ENCODE measurements at regions not wholly inside any gene's neighbourhood (a gene's known extent, or its start where the extent isn't known, plus 50 kb on each side); places are given as distances from the start of the nearest gene placed in this dataset.

GRCh38 chr5:93247105-93247504, 333.9 kb downstream of the NR2F1-AS1 start:
- Histone ChIP-seq H2AK5ac (ENCODE audit: low read length) (no peak overlapping the region), H4K8ac (ENCODE audit: low read depth, low read length) (no peak overlapping the region), H3K9ac (ENCODE audit: low read length) (no peak overlapping the region), H3K23ac (ENCODE audit: low read length) (no peak overlapping the region), H4K91ac (ENCODE audit: low read depth, low read length) (no peak overlapping the region), H3K4ac (ENCODE audit: low read depth, low read length) (no peak overlapping the region), H3K79me2 (ENCODE audit: control insufficient read depth, insufficient read depth, low read length, poor library complexity) (no peaks in the 10 kb centered on the region), H3K27me3 (ENCODE audit: insufficient read depth, low read length) (no peaks in the 10 kb centered on the region), H3K9me3 (ENCODE audit: insufficient read depth, low read depth, low read length) (no peaks in the 10 kb centered on the region), H3K4me2 (ENCODE audit: low read length) (no peak overlapping the region), H3K4me3 (ENCODE audit: low read depth, low read length) (no peak overlapping the region), H2AFZ (ENCODE audit: insufficient read depth, low read length, poor library complexity) (no peak overlapping the region), H2BK12ac (ENCODE audit: low read length) (no peak overlapping the region), H2BK5ac (ENCODE audit: low read depth, low read length, poor library complexity) (no peak overlapping the region), H3K27ac (ENCODE audit: low read depth, low read length) (no peak overlapping the region), H3K14ac (ENCODE audit: low read length) (no peak overlapping the region), H2BK120ac (ENCODE audit: insufficient read depth, low read length, poor library complexity) (no peak overlapping the region), H3K79me1 (ENCODE audit: low read length) (no peaks in the 10 kb centered on the region), H4K12ac (ENCODE audit: low read depth, low read length) (no peak overlapping the region), H3K18ac (ENCODE audit: low read length) (no peak overlapping the region), H3K36me3 (ENCODE audit: control insufficient read depth in 1 of 2, insufficient read depth in 2 of 2, low read length in 2 of 2) (no peaks in the 10 kb centered on the region), H3K4me1 (ENCODE audit: control insufficient read depth in 1 of 2, insufficient read depth in 2 of 2, low read length in 2 of 2) (no peaks in the 10 kb centered on the region)
- no CpG with 5 or more reads among the region's 3 CpGs for WGBS (ENCODE audit: extremely low coverage, insufficient coverage, insufficient read length)
- DNase-seq: no peak

- no peak overlapping the region for H2BK120ac ChIP-seq (ENCODE audit: insufficient read depth, low read length, poor library complexity)
- H3K27me3 ChIP-seq (ENCODE audit: insufficient read depth, low read length): no peaks in the 10 kb centered on the region
- no peak overlapping the region for H3K4me2 ChIP-seq (ENCODE audit: low read length)
- H3K18ac ChIP-seq (ENCODE audit: low read length): no peak overlapping the region
- H4K12ac ChIP-seq (ENCODE audit: low read depth, low read length): no peak overlapping the region
- WGBS (ENCODE audit: extremely low coverage, insufficient coverage, insufficient read length): no CpG with 5 or more reads among the region's 6 CpGs
- H3K14ac ChIP-seq (ENCODE audit: low read length): no peak overlapping the region
- no peak overlapping the region for H2BK12ac ChIP-seq (ENCODE audit: low read length)
- no peak overlapping the region for H3K27ac ChIP-seq (ENCODE audit: low read depth, low read length)
- no peaks in the 10 kb centered on the region for H3K36me3 ChIP-seq (ENCODE audit: control insufficient read depth in 1 of 2, insufficient read depth in 2 of 2, low read length in 2 of 2)
- no peak for DNase-seq
- H3K4me1 ChIP-seq (ENCODE audit: control insufficient read depth in 1 of 2, insufficient read depth in 2 of 2, low read length in 2 of 2): no peaks in the 10 kb centered on the region
- H3K23ac ChIP-seq (ENCODE audit: low read length): no peak overlapping the region
- H3K9me3 ChIP-seq (ENCODE audit: insufficient read depth, low read depth, low read length): no peaks in the 10 kb centered on the region
- H2AK5ac ChIP-seq (ENCODE audit: low read length): no peak overlapping the region
- H2AFZ ChIP-seq (ENCODE audit: insufficient read depth, low read length, poor library complexity): no peak overlapping the region
- H4K91ac ChIP-seq (ENCODE audit: low read depth, low read length): no peak overlapping the region
- no peak overlapping the region for H2BK5ac ChIP-seq (ENCODE audit: low read depth, low read length, poor library complexity)
- H3K9ac ChIP-seq (ENCODE audit: low read length): no peak overlapping the region
- no peak overlapping the region for H3K4ac ChIP-seq (ENCODE audit: low read depth, low read length)
- no peaks in the 10 kb centered on the region for H3K79me1 ChIP-seq (ENCODE audit: low read length)
- no peak overlapping the region for H3K4me3 ChIP-seq (ENCODE audit: low read depth, low read length)
- no peak overlapping the region for H4K8ac ChIP-seq (ENCODE audit: low read depth, low read length)
- no peaks in the 10 kb centered on the region for H3K79me2 ChIP-seq (ENCODE audit: control insufficient read depth, insufficient read depth, low read length, poor library complexity)
These were observed 334.7 kb downstream of the NR2F1-AS1 start for GRCh38 chr5:93246090-93246855.

GRCh38 chr5:93245226-93245625, 335.8 kb downstream of the NR2F1-AS1 start:
- no CpG with 5 or more reads among the region's 3 CpGs for WGBS (ENCODE audit: extremely low coverage, insufficient coverage, insufficient read length)
- Histone ChIP-seq H2AK5ac (ENCODE audit: low read length) (no peak overlapping the region), H3K36me3 (ENCODE audit: control insufficient read depth in 1 of 2, insufficient read depth in 2 of 2, low read length in 2 of 2) (no peaks in the 10 kb centered on the region), H4K8ac (ENCODE audit: low read depth, low read length) (no peak overlapping the region), H3K23ac (ENCODE audit: low read length) (no peak overlapping the region), H3K9me3 (ENCODE audit: insufficient read depth, low read depth, low read length) (no peaks in the 10 kb centered on the region), H3K79me1 (ENCODE audit: low read length) (no peaks in the 10 kb centered on the region), H3K4me1 (ENCODE audit: control insufficient read depth in 1 of 2, insufficient read depth in 2 of 2, low read length in 2 of 2) (no peaks in the 10 kb centered on the region), H2AFZ (ENCODE audit: insufficient read depth, low read length, poor library complexity) (no peak overlapping the region), H2BK12ac (ENCODE audit: low read length) (no peak overlapping the region), H3K4me2 (ENCODE audit: low read length) (no peak overlapping the region), H3K4ac (ENCODE audit: low read depth, low read length) (no peak overlapping the region), H3K18ac (ENCODE audit: low read length) (no peak overlapping the region), H3K14ac (ENCODE audit: low read length) (no peak overlapping the region), H2BK120ac (ENCODE audit: insufficient read depth, low read length, poor library complexity) (no peak overlapping the region), H3K79me2 (ENCODE audit: control insufficient read depth, insufficient read depth, low read length, poor library complexity) (no peaks in the 10 kb centered on the region), H2BK5ac (ENCODE audit: low read depth, low read length, poor library complexity) (no peak overlapping the region), H3K9ac (ENCODE audit: low read length) (no peak overlapping the region), H4K12ac (ENCODE audit: low read depth, low read length) (no peak overlapping the region), H3K27ac (ENCODE audit: low read depth, low read length) (no peak overlapping the region), H3K27me3 (ENCODE audit: insufficient read depth, low read length) (no peaks in the 10 kb centered on the region), H3K4me3 (ENCODE audit: low read depth, low read length) (no peak overlapping the region), H4K91ac (ENCODE audit: low read depth, low read length) (no peak overlapping the region)
- DNase-seq: no peak

GRCh38 chr5:93243481-93243880, 337.5 kb downstream of the NR2F1-AS1 start:
- no peak overlapping the region for H3K4me2 ChIP-seq (ENCODE audit: low read length)
- H2BK12ac ChIP-seq (ENCODE audit: low read length): no peak overlapping the region
- H2BK120ac ChIP-seq (ENCODE audit: insufficient read depth, low read length, poor library complexity): no peak overlapping the region
- H3K4me1 ChIP-seq (ENCODE audit: control insufficient read depth in 1 of 2, insufficient read depth in 2 of 2, low read length in 2 of 2): no peaks in the 10 kb centered on the region
- no peaks in the 10 kb centered on the region for H3K79me2 ChIP-seq (ENCODE audit: control insufficient read depth, insufficient read depth, low read length, poor library complexity)
- H3K4ac ChIP-seq (ENCODE audit: low read depth, low read length): no peak overlapping the region
- H3K27ac ChIP-seq (ENCODE audit: low read depth, low read length): no peak overlapping the region
- no peak overlapping the region for H3K23ac ChIP-seq (ENCODE audit: low read length)
- H3K9ac ChIP-seq (ENCODE audit: low read length): no peak overlapping the region
- no peaks in the 10 kb centered on the region for H3K36me3 ChIP-seq (ENCODE audit: control insufficient read depth in 1 of 2, insufficient read depth in 2 of 2, low read length in 2 of 2)
- no peaks in the 10 kb centered on the region for H3K27me3 ChIP-seq (ENCODE audit: insufficient read depth, low read length)
- H3K4me3 ChIP-seq (ENCODE audit: low read depth, low read length): no peak overlapping the region
- H4K12ac ChIP-seq (ENCODE audit: low read depth, low read length): no peak overlapping the region
- H3K79me1 ChIP-seq (ENCODE audit: low read length): no peaks in the 10 kb centered on the region
- WGBS (ENCODE audit: extremely low coverage, insufficient coverage, insufficient read length): no CpG with 5 or more reads among the region's 1 CpG
- no peak overlapping the region for H2AFZ ChIP-seq (ENCODE audit: insufficient read depth, low read length, poor library complexity)
- no peak overlapping the region for H2AK5ac ChIP-seq (ENCODE audit: low read length)
- H4K91ac ChIP-seq (ENCODE audit: low read depth, low read length): no peak overlapping the region
- H2BK5ac ChIP-seq (ENCODE audit: low read depth, low read length, poor library complexity): no peak overlapping the region
- H3K14ac ChIP-seq (ENCODE audit: low read length): no peak overlapping the region
- no peak for DNase-seq
- H3K9me3 ChIP-seq (ENCODE audit: insufficient read depth, low read depth, low read length): no peaks in the 10 kb centered on the region
- no peak overlapping the region for H4K8ac ChIP-seq (ENCODE audit: low read depth, low read length)
- no peak overlapping the region for H3K18ac ChIP-seq (ENCODE audit: low read length)
